Upper lobe of right lung (tissue), 1 donor: ENCODE measurements at regions not wholly inside any gene's neighbourhood (a gene's known extent, or its start where the extent isn't known, plus 50 kb on each side); places are given as distances from the start of the nearest gene placed in this dataset.

Source experiments
- ATAC-seq: fragments of 200-7000 bp; cut with Tn5 transposase; one replicate; pipeline ENCODE4 v1.9.1; 2020; ENCODE audit warnings: mild to moderate bottlenecking, moderate library complexity
- DNase-seq: peaks from one replicate; pipeline ENCODE4 v3.0.0-alpha.2; 2020
- H3K27ac ChIP-seq: fragments of 200-600 bp; one replicate; pipeline ENCODE4 v1.8.0; 2022
- H3K27me3 ChIP-seq: fragments of 200-600 bp; one replicate; pipeline ENCODE4 v1.8.0; 2022; ENCODE audit warnings: mild to moderate bottlenecking
- H3K36me3 ChIP-seq: fragments of 200-600 bp; one replicate; pipeline ENCODE4 v1.8.0; 2022
- H3K4me1 ChIP-seq: fragments of 200-600 bp; one replicate; pipeline ENCODE4 v1.8.0; 2022
- H3K4me3 ChIP-seq: fragments of 200-600 bp; one replicate; pipeline ENCODE4 v1.8.0; 2022; ENCODE audit warnings: mild to moderate bottlenecking
- H3K9me3 ChIP-seq: fragments of 200-600 bp; one replicate; pipeline ENCODE4 v1.8.0; 2022
- CTCF ChIP-seq: fragments of 200-600 bp; IDR thresholded peaks from one replicate; pipeline ENCODE4 v1.8.0; 2022; ENCODE audit warnings: antibody characterized with exemption
- intact Hi-C: fragments of 100-400 bp; cut with DNase I; formaldehyde crosslinking; loops from one replicate; pipeline ENCODE4 v1.11.0; 2022
- donor health status: DM: no; HTN: yes; CAD: no; lungs with severe emphysema.

DNA sequence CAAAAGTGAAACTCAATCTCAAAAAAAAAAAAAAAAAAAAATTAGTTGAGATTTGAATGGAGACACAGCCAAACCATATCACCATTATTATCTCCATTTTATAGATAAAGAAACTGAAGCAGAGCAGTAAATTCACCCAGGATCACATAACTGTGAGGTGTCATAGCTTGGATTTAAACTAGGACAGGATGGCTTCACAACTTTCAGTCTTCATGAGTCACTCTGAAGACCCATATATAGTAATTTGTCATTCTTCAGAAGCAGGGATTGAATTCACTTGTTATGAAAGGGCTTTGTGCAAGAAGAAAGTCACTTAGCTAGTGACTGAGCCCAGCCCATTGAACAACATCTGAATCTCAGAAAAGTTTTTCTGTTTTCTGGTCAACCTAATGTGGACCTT lies 60.5 kb upstream of the LRIG1 start:
- DNase-seq (no peak), ATAC-seq (no peak)
- Histone ChIP-seq H3K27me3 (no peaks in the 10 kb centered on the region), H3K27ac (no peak overlapping the region), H3K9me3 (no peaks in the 10 kb centered on the region), H3K4me3 (no peak overlapping the region), H3K4me1 (no peaks in the 10 kb centered on the region), H3K36me3 (no peaks in the 10 kb centered on the region)
- intact Hi-C loops = no loop called here
- no peak for TF ChIP-seq CTCF

GRCh38 chr3:66565301-66565700 lies 64.5 kb upstream of the LRIG1 start:
- no peak for ATAC-seq
- H3K27ac ChIP-seq = no peak overlapping the region

GRCh38 chr3:66567077-66567476 lies 66.3 kb upstream of the LRIG1 start:
- DNase-seq = no peak
- H3K4me3 ChIP-seq = no peak overlapping the region
- H3K9me3 ChIP-seq = no peaks in the 10 kb centered on the region
- no peak overlapping the region for H3K27ac ChIP-seq
- no peaks in the 10 kb centered on the region for H3K4me1 ChIP-seq
- intact Hi-C loops = no loop called here
- no peaks in the 10 kb centered on the region for H3K36me3 ChIP-seq
- no peaks in the 10 kb centered on the region for H3K27me3 ChIP-seq
- TF ChIP-seq CTCF = no peak
- ATAC-seq = no peak

More at GRCh38 chr3:66565301-66565700, 64.5 kb upstream of the LRIG1 start:
- no peak overlapping the region for H3K4me3 ChIP-seq
- no peak for DNase-seq
- H3K4me1 ChIP-seq = no peaks in the 10 kb centered on the region
- no peaks in the 10 kb centered on the region for H3K9me3 ChIP-seq
- no peak for TF ChIP-seq CTCF
- no peaks in the 10 kb centered on the region for H3K36me3 ChIP-seq
- H3K27me3 ChIP-seq = no peaks in the 10 kb centered on the region
- intact Hi-C loops = no loop called here

DNA sequence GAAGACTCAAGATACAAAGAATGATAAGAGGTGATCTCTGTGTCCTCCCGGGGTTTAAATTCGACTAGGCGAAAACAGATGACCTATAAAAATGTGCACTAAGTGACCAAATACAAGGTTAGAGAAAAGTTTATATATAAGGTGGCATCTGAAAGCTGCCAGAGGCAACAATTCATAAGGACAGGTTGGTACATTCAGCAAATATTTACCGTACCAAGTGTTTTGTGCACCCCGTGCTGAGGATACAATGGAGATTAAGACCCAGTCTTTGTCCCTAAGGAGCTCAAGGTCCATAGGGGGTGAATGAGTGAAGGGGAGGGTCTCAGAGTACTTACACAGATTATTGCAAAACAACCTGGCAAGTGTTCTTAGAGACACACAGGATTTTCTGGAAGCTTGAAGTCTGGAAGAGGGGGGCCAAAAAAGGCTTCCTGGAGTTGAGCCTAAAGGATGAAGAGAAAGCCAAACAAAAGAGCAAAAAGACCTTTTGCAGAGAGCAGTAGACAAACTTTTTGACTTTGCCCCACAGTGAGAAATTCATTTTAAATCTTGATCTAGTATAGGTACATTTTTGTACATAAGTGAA lies 71.4 kb upstream of the LRIG1 start:
- DNase-seq (no peak), ATAC-seq (no peak)
- Histone ChIP-seq H3K27me3 (no peaks in the 10 kb centered on the region), H3K27ac (no peak overlapping the region), H3K4me3 (no peak overlapping the region), H3K9me3 (no peaks in the 10 kb centered on the region), H3K36me3 (no peaks in the 10 kb centered on the region), H3K4me1 (no peaks in the 10 kb centered on the region)
- TF ChIP-seq CTCF = no peak
- intact Hi-C loops = no loop called here

DNA sequence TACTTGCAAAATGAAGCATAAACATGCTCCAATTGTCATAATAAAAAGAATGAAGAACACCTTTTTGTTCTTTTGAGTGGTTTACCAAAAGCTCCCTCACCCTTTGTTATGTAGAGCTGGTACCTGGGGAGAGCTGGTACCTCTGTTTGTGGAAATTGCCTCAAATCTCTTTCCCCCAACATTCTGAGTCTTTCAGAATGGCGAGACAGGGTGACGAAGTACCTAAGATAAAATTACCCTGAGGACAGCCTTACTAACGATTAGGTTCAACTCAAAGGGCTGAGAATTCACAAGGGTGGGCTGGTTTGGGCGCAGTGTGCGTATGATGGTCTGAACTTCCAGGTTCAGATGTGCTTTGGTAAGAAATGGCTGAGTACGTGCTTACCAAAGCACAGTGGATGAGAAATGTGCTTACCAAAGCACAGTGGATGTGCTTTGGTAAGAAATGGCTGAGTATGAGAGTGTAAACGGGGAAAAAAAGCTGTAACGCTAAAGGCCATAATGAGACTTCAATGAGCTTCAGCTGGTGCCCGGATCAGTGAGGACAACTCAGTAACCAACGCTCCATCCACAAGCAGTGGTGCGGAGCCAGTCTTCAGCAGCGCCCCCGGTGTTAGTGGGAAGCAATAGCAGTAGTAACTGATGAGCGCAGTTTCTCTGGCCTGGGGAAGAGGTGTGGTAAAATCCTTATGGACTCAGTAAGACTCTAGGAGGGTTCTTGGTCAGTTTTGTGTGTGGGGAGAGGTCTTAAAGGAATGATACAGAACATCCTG lies 72.3 kb upstream of the LRIG1 start:
- Histone ChIP-seq H3K27me3 (no peaks in the 10 kb centered on the region), H3K4me1 (no peaks in the 10 kb centered on the region), H3K36me3 (no peaks in the 10 kb centered on the region), H3K4me3 (no peak overlapping the region), H3K27ac (no peak overlapping the region), H3K9me3 (no peaks in the 10 kb centered on the region)
- intact Hi-C loops = no loop called here
- ATAC-seq (no peak), DNase-seq (no peak)
- no peak for TF ChIP-seq CTCF
